IMR-90 (cell line): ENCODE measurements at regions not wholly inside any gene's neighbourhood (a gene's known extent, or its start where the extent isn't known, plus 50 kb on each side); places are given as distances from the start of the nearest gene placed in this dataset.

Experiments used
- ATAC-seq: fragments of 200-7000 bp; cut with Tn5 transposase; 2 replicates; pipeline ENCODE4 v1.9.1; 2020; ENCODE audit warnings: low read depth, mild to moderate bottlenecking, moderate library complexity
- BruUV-seq: library from RNA; stranded (reverse); fragments of 400-500 nt; replicated peaks from 2 replicates; lab custom pipeline; 2021; lab: Mats Ljungman, UMichigan
- CTCF ChIA-PET: fragments of 300-600 bp; formaldehyde crosslinking; extraction: SDS; loops from one replicate; lab custom pipeline; 2021; ENCODE audit warnings: antibody characterized with exemption; lab: Yijun Ruan, JAX
- POLR2A ChIA-PET: fragments of 300-600 bp; sonication (Branson Sonifier 250); formaldehyde crosslinking; loops from one replicate; lab custom pipeline; 2022; ENCODE audit warnings: antibody characterized with exemption; ENCODE audit not compliant: unreplicated experiment; lab: Charles Lee
- DNase-seq: peaks from one replicate; pipeline ENCODE4 v3.0.0; 2013
- H2AFZ ChIP-seq: replicated peaks from 2 replicates; pipeline ENCODE3; 2013; ENCODE audit warnings: low read length, mild to moderate bottlenecking; ENCODE audit not compliant: poor library complexity
- H2AK5ac ChIP-seq: 2 replicates; pipeline ENCODE4 v1.6.1; 2013; ENCODE audit warnings: low read depth, low read length, inconsistent platforms
- H2AK9ac ChIP-seq: replicated peaks from 2 replicates; pipeline ENCODE3; 2013; ENCODE audit warnings: mild to moderate bottlenecking, low read depth, low read length, moderate library complexity; ENCODE audit not compliant: poor library complexity
- H2BK120ac ChIP-seq: 2 replicates; pipeline ENCODE4 v1.6.1; 2013; ENCODE audit warnings: low read depth, low read length, inconsistent platforms
- H2BK15ac ChIP-seq: 3 replicates; pipeline ENCODE4 v1.6.1; 2013; ENCODE audit warnings: low read depth, low read length, inconsistent platforms
- H2BK20ac ChIP-seq: 2 replicates; pipeline ENCODE4 v1.6.1; 2013; ENCODE audit warnings: low read depth, mild to moderate bottlenecking, inconsistent platforms, low read length, moderate library complexity
- H2BK5ac ChIP-seq: 2 replicates; pipeline ENCODE4 v1.6.1; 2013; ENCODE audit warnings: mild to moderate bottlenecking, low read depth, low read length, inconsistent platforms; ENCODE audit not compliant: poor library complexity, severe bottlenecking
- H3K14ac ChIP-seq: replicated peaks from 2 replicates; pipeline ENCODE4 v1.6.1; 2013; ENCODE audit warnings: low read depth, low read length, inconsistent platforms
- H3K18ac ChIP-seq: 2 replicates; pipeline ENCODE4 v1.6.1; 2013; ENCODE audit warnings: low read depth, low read length, control low read depth
- H3K23ac ChIP-seq: 2 replicates; pipeline ENCODE4 v1.6.1; 2013; ENCODE audit warnings: low read depth, low read length, inconsistent platforms
- H3K27ac ChIP-seq: 2 replicates; pipeline ENCODE4 v1.5.1; 2013; ENCODE audit warnings: mild to moderate bottlenecking, control low read depth, low read length; ENCODE audit not compliant: insufficient read depth
- H3K27me3 ChIP-seq: 2 replicates; pipeline ENCODE4 v1.6.1; 2013; ENCODE audit warnings: low read length; ENCODE audit not compliant: control insufficient read depth, insufficient read depth
- H3K36me3 ChIP-seq: 2 replicates; pipeline ENCODE4 v1.6.1; 2013; ENCODE audit warnings: low read length, mixed read lengths; ENCODE audit not compliant: control insufficient read depth, insufficient read depth
- H3K4ac ChIP-seq: 2 replicates; pipeline ENCODE4 v1.6.1; 2013; ENCODE audit warnings: low read depth, low read length, inconsistent platforms
- H3K4me1 ChIP-seq: 2 replicates; pipeline ENCODE4 v1.6.1; 2013; ENCODE audit warnings: low read length, mixed read lengths; ENCODE audit not compliant: control insufficient read depth, insufficient read depth
- H3K4me2 ChIP-seq: 2 replicates; pipeline ENCODE4 v1.6.1; 2013; ENCODE audit warnings: low read depth, mild to moderate bottlenecking, control low read depth, low read length, moderate library complexity
- H3K4me3 ChIP-seq: 2 replicates; pipeline ENCODE4 v1.5.1; 2013; ENCODE audit warnings: low read depth, mild to moderate bottlenecking, control low read depth, low read length, moderate library complexity; ENCODE audit not compliant: insufficient read depth
- H3K56ac ChIP-seq: 2 replicates; pipeline ENCODE4 v1.6.1; 2013; ENCODE audit warnings: low read length, inconsistent platforms; ENCODE audit not compliant: insufficient read depth; ENCODE audit errors: extremely low read depth
- H3K79me1 ChIP-seq, 2 experiments: 2 replicates each; pipeline ENCODE4 v1.6.1; 2013; ENCODE audit warnings: low read length in 2 of 2, inconsistent platforms in 1 of 2, low read depth in 1 of 2
- H3K9ac ChIP-seq: 2 replicates; pipeline ENCODE4 v1.6.1; 2013; ENCODE audit warnings: low read depth, low read length, control low read depth
- H3K9me1 ChIP-seq: 2 replicates; pipeline ENCODE4 v1.6.1; 2013; ENCODE audit warnings: low read length, inconsistent platforms; ENCODE audit not compliant: insufficient read depth
- H3K9me3 ChIP-seq: 2 replicates; pipeline ENCODE4 v1.6.1; 2013; ENCODE audit warnings: low read length; ENCODE audit not compliant: control insufficient read depth, insufficient read depth
- H4K20me1 ChIP-seq: 2 replicates; pipeline ENCODE4 v1.6.1; 2013; ENCODE audit warnings: low read length, inconsistent platforms; ENCODE audit not compliant: insufficient read depth
- H4K5ac ChIP-seq: 2 replicates; pipeline ENCODE4 v1.6.1; 2013; ENCODE audit warnings: mild to moderate bottlenecking, low read depth, low read length, control low read depth
- H4K8ac ChIP-seq, 2 experiments: 2 replicates each; pipeline ENCODE4 v1.6.1; 2013; ENCODE audit warnings: low read depth in 2 of 2, low read length in 2 of 2, control low read depth in 1 of 2, inconsistent platforms in 1 of 2
- H4K91ac ChIP-seq: 2 replicates; pipeline ENCODE4 v1.6.1; 2013; ENCODE audit warnings: low read depth, low read length, inconsistent platforms; ENCODE audit not compliant: insufficient read depth
- CEBPB ChIP-seq: IDR thresholded peaks from 2 replicates; pipeline ENCODE4 v1.6.1; 2012; ENCODE audit warnings: low read depth, low read length, improper control_type of control experiment
- CHD1 ChIP-seq: IDR thresholded peaks from 2 replicates; pipeline ENCODE4 v1.6.1; 2012; ENCODE audit warnings: low read depth, low read length, improper control_type of control experiment
- FOS ChIP-seq: fragments of 150-350 bp; IDR thresholded peaks from 2 replicates; pipeline ENCODE4 v1.6.1; 2016; ENCODE audit warnings: low read depth, low read length
- MAFK ChIP-seq: IDR thresholded peaks from 2 replicates; pipeline ENCODE4 v1.6.1; 2012; ENCODE audit warnings: low read depth, low read length, improper control_type of control experiment
- MAZ ChIP-seq: IDR thresholded peaks from 2 replicates; pipeline ENCODE4 v1.6.1; 2012; ENCODE audit warnings: low read depth, mild to moderate bottlenecking, low read length, improper control_type of control experiment, moderate library complexity, borderline replicate concordance
- MXI1 ChIP-seq: IDR thresholded peaks from 2 replicates; pipeline ENCODE4 v1.6.1; 2012; ENCODE audit warnings: low read depth, mild to moderate bottlenecking, low read length, moderate library complexity, borderline replicate concordance
- NFE2L2 ChIP-seq: fragments of 150-350 bp; IDR thresholded peaks from 2 replicates; pipeline ENCODE4 v1.6.1; 2016; ENCODE audit warnings: low read depth, mild to moderate bottlenecking, low read length
- POLR2A ChIP-seq: IDR thresholded peaks from 2 replicates; pipeline ENCODE4 v1.6.1; 2012; ENCODE audit warnings: mild to moderate bottlenecking, low read depth, low read length
- RAD21 ChIP-seq: IDR thresholded peaks from 2 replicates; pipeline ENCODE4 v1.6.1; 2012; ENCODE audit warnings: low read length, improper control_type of control experiment
- RCOR1 ChIP-seq: IDR thresholded peaks from 2 replicates; pipeline ENCODE4 v1.6.1; 2012; ENCODE audit warnings: mild to moderate bottlenecking, low read length, improper control_type of control experiment; ENCODE audit not compliant: insufficient replicate concordance
- RFX5 ChIP-seq: IDR thresholded peaks from 2 replicates; pipeline ENCODE4 v1.8.0; 2012; ENCODE audit warnings: low read depth, mild to moderate bottlenecking, low read length, moderate library complexity
- SMC3 ChIP-seq: fragments of 150-350 bp; IDR thresholded peaks from 2 replicates; pipeline ENCODE4 v1.6.1; 2016; ENCODE audit warnings: low read depth, mild to moderate bottlenecking, antibody characterized with exemption, low read length, moderate library complexity
- WGBS, 2 experiments: methylation state at CpG; one replicate each; pipeline versions ENCODE4 v1.1.5 to v1.1.7; 2013; ENCODE audit warnings: missing lambda C conversion rate in 2 of 2; ENCODE audit not compliant: insufficient read length in 1 of 2; ENCODE audit errors: extremely low coverage in 2 of 2; 5-methylcytosine and 5-hydroxymethylcytosine counted together
- dilution Hi-C: fragments of 300-500 bp; cut with HindIII; formaldehyde crosslinking; loops from one replicate; pipeline ENCODE4 v1.14.3; 2018; ENCODE audit warnings: low sequenced_read_pairs; ENCODE audit not compliant: unreplicated experiment
- in situ Hi-C: fragments of 300-500 bp; cut with MboI; formaldehyde crosslinking; loops from 3 replicates; pipeline ENCODE4 v1.14.3; 2019; ENCODE audit warnings: low sequenced_read_pairs, inconsistent platforms, mixed read lengths
- intact Hi-C: fragments of 100-400 bp; cut with micrococcal nuclease; formaldehyde crosslinking; loops from 2 replicates; pipeline ENCODE4 v1.10.0; 2022
- TF ChIP-seq, protein P1 (sequence below): conservative IDR thresholded peaks from 2 replicates; pipeline ENCODE4 v1.5.1; 2012; ENCODE audit warnings: mild to moderate bottlenecking, low read depth, low read length, improper control_type of control experiment
- TF ChIP-seq, protein P2 (sequence below): fragments of 150-350 bp; IDR thresholded peaks from 2 replicates; pipeline ENCODE4 v1.6.1; 2016; ENCODE audit warnings: low read depth, mild to moderate bottlenecking, low read length, moderate library complexity, borderline replicate concordance

DNA sequence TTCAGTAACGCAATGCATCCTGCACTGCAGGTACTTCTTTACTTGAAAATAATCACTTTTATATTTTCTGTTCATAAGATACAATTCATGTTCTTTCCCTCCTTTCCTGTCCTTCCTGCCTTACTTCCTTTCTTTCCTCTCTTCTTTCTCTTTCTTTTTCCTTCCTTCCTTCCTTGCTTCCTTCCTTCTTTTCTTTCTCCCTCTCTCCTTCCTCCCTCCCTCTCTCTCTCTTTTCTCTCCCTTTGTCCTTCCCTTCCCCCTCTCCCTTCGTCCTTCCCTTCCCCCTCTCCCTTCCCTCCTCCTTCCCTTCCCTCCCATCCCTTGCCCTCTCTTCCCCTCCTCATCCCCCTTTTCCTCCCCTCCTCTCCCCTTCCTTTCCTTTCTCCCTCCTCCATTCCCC is 227.8 kb upstream of the KLF6 start:
- H3K18ac ChIP-seq: no peak overlapping the region
- H2AK5ac ChIP-seq: no peak overlapping the region
- no peak overlapping the region for H3K27ac ChIP-seq
- H3K79me1 ChIP-seq: no peaks in the 10 kb centered on the region
- no TSS peak for BruUV-seq
- no peak overlapping the region for H2AK9ac ChIP-seq
- no peaks in the 10 kb centered on the region; the same call in 1 of the 2 replicates for H3K4me1 ChIP-seq
- no peak overlapping the region for H3K4me3 ChIP-seq
- H4K8ac ChIP-seq: no peak overlapping the region
- H2BK15ac ChIP-seq: no peak overlapping the region
- dilution Hi-C loops: no loop called here
- in situ Hi-C loops: no loop called here
- H4K91ac ChIP-seq: no peak overlapping the region
- no peak overlapping the region for H3K56ac ChIP-seq
- H3K27me3 ChIP-seq: no peaks in the 10 kb centered on the region
- no peak overlapping the region for H3K9ac ChIP-seq
- ChIA-PET CTCF (no interaction called here), POLR2A (no interaction called here)
- no peak overlapping the region for H3K14ac ChIP-seq
- H3K4ac ChIP-seq: no peak overlapping the region
- H2BK120ac ChIP-seq: no peak overlapping the region
- DNase-seq: no peak
- H4K20me1 ChIP-seq: no peaks in the 10 kb centered on the region
- ATAC-seq: no peak
- H2AFZ ChIP-seq: no peak overlapping the region
- H3K36me3 ChIP-seq: no peaks in the 10 kb centered on the region
- H4K5ac ChIP-seq: no peak overlapping the region
- no peak overlapping the region for H2BK5ac ChIP-seq
- TF ChIP-seq MXI1 (no peak), MAZ (no peak), CHD1 (no peak), CEBPB (no peak), RFX5 (no peak), SMC3 (no peak), RCOR1 (no peak), FOS (no peak), MAFK (no peak), RAD21 (no peak), POLR2A (no peak), NFE2L2 (no peak)
- TF ChIP-seq, protein P1, sequence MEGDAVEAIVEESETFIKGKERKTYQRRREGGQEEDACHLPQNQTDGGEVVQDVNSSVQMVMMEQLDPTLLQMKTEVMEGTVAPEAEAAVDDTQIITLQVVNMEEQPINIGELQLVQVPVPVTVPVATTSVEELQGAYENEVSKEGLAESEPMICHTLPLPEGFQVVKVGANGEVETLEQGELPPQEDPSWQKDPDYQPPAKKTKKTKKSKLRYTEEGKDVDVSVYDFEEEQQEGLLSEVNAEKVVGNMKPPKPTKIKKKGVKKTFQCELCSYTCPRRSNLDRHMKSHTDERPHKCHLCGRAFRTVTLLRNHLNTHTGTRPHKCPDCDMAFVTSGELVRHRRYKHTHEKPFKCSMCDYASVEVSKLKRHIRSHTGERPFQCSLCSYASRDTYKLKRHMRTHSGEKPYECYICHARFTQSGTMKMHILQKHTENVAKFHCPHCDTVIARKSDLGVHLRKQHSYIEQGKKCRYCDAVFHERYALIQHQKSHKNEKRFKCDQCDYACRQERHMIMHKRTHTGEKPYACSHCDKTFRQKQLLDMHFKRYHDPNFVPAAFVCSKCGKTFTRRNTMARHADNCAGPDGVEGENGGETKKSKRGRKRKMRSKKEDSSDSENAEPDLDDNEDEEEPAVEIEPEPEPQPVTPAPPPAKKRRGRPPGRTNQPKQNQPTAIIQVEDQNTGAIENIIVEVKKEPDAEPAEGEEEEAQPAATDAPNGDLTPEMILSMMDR: no peak
- TF ChIP-seq, protein P2, sequence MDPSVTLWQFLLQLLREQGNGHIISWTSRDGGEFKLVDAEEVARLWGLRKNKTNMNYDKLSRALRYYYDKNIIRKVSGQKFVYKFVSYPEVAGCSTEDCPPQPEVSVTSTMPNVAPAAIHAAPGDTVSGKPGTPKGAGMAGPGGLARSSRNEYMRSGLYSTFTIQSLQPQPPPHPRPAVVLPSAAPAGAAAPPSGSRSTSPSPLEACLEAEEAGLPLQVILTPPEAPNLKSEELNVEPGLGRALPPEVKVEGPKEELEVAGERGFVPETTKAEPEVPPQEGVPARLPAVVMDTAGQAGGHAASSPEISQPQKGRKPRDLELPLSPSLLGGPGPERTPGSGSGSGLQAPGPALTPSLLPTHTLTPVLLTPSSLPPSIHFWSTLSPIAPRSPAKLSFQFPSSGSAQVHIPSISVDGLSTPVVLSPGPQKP: no peak
- intact Hi-C loops: no loop called here
- 91% methylated on average over 1 of the region's 2 CpGs; no CpG with 5 or more reads in 1 of the 2 experiments for WGBS, 2 experiments
- no peak overlapping the region for H2BK20ac ChIP-seq
- no peak overlapping the region for H3K23ac ChIP-seq
- H3K4me2 ChIP-seq: no peak overlapping the region
- peaks cover 4% of the 10 kb centered on the region for H3K9me3 ChIP-seq
- no peaks in the 10 kb centered on the region for H3K9me1 ChIP-seq
